Left ventricle myocardium superior (tissue), 1 donor: ENCODE measurements at regions not wholly inside any gene's neighbourhood (a gene's known extent, or its start where the extent isn't known, plus 50 kb on each side); places are given as distances from the start of the nearest gene placed in this dataset.

Source experiments
- ATAC-seq: fragments of 200-7000 bp; cut with Tn5 transposase; one replicate; pipeline ENCODE4 v1.9.1; 2020; ENCODE audit warnings: mild to moderate bottlenecking, moderate library complexity
- DNase-seq: peaks from one replicate; pipeline ENCODE4 v3.0.0-alpha.2; 2020
- intact Hi-C: fragments of 100-400 bp; cut with micrococcal nuclease; formaldehyde crosslinking; loops from one replicate; pipeline ENCODE4 v1.11.0; 2022
- donor health status: DM: no; HTN: yes; CAD: no; lungs with severe emphysema.

DNA sequence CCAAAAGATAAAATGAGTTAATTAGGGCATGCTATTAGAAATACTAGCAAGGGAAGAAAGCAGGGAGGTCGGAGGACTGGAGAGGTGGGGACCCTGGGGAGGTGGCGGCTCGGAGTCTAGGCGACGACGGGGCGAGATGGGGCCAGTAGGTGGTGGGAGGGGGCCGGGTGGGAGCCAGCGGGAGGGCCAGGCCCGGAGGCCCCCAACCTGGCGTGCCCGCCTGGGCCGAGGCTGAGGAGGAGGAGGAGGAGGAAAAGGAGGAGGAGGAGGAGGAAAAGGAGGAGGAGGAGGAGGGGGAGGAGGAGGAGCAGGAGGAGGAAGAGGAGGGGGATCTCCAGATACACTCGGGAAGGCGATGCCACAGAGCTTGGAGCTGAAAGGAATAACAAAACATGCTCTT is 426.2 kb downstream of the NR2F2 start:
- intact Hi-C loops = no loop called here

DNA sequence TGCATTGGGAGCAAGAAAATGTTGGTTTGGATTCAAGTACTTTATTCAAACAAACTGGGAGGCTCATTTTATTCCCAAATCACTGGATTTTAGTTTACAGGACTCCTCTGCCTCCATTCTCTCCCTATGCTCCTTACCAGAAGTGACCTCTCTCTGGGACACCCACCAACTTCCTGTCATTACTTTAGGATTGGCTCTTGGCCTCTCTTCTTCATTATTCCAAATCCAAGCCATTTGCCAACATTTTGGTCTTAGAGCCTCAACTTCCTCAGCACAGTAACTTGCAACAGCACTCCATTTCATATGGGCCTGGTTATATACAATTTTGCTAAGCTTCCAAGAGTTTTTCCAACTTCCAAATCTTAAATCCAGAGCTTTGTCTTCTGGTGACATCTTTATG is 432.1 kb downstream of the NR2F2 start:
- intact Hi-C loops = no loop called here
- no peak for ATAC-seq

More for the DNA sequence above, 426.2 kb downstream of the NR2F2 start:
- DNase-seq (no peak), ATAC-seq (no peak)

DNA sequence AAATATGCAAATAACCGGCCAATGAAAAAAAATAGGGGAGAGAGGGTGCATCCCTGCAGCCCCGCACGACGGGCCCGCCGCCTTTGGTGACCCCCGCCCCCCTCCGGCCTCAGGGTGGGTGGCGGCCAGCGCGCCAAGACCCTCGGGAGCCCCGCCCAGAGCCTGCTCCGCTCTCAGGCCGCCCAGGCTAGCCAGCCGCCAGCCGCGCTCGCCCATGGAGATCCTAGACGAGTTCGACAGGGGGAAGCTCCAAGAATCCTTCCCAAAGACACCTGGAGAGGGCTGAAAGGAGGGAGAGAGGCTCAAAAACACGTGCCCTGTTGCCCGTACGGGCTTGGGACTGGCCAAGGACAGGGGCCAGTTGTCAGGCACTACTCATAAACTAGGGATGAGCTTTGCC is 434.0 kb downstream of the NR2F2 start:
- intact Hi-C loops = no loop called here
- no peak for ATAC-seq
- DNase-seq = no peak

More for the DNA sequence above, 432.1 kb downstream of the NR2F2 start:
- no peak for DNase-seq

DNA sequence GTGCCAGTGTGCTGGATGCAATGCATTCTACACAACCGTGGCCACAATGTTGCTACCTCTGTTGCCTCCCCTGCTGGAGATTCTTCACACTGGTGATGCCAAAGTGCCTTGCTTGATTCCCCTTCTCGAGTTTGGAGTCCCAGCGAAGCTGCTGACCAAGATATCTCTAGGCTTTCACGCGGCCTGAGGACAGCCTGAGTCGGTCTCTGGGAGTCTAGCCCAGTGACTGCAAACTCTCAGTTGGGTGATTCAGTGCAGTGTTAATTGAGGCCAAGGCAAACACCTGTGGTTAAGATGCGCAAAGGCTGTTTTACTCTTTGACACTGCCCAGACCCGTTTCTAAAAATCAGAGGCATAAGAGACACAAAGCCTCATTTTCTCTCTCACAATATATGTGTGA is 434.4 kb downstream of the NR2F2 start:
- no peak for DNase-seq
- intact Hi-C loops = no loop called here
- no peak for ATAC-seq

DNA sequence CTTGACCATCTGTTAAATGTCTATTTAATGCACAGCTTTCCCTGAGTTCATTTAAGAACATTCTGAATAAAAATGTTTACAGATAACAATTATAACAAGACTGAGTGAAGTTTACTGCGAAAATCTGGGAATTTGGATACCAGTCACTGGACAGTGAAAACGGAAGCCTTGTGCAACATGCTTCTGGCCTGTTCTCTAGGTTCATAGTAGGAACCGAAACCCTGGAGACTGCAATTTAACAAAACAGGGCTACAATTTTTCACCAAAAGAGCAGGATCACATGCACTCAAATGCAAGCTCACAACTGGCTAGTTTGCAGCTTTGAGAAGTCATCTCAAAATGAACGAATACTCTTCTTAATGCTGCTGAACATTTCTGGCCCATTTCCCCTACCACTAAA is 435.9 kb downstream of the NR2F2 start:
- DNase-seq = no peak
- intact Hi-C loops = no loop called here
- no peak for ATAC-seq

DNA sequence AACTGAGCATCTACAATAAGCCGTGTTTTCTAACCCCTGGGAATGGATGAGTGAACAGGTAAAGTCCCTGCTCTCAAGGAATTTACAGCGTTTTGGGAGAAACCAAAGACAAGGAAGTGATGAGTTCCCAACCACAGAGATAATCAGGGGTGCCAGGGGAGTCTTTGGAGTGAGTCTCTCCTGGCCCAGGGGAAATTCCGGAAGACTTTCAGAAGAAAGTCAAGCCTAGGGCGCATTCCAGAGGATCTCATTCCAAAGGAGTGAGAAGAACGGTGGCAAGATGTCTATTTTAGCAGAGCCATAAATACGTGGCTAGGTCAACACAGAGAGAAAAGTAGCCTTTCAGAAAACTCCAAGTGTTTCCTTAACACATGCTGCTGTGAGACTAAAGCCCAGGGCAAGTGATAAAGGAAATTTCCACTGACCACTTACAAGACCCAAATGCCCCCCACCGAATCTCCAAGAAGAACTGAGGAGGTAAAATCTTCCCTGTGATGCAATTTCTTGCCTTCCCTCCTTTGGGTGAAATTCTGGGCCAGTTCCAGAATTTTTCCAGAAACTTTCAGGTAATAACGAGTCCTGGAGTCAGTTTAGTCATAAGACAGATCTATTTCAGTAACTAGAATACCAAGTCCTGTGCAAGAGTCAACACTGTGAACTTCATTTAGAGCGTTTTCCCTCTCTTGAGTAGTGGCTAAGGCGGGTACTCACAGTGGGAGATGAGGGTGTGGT is 437.4 kb downstream of the NR2F2 start:
- ATAC-seq = no peak
- no peak for DNase-seq
- intact Hi-C loops = no loop called here

DNA sequence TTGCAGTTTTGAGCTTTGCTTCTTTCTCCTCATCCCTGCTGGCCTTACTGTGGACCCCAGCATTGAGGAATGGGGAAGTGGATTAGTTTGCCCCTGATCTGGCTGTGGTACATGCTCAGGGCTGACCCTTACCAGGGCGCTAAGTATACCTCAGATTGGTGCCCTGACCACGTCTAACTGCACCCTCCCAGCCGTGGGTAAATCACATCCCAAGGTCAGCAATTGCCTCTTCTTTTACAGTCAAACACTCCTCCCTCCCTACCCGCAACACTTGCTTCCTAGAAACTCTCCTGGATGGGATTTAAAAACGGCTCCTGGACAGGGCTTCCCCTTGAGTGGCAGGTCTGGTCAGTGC is 437.9 kb downstream of the NR2F2 start:
- intact Hi-C loops = no loop called here

DNA sequence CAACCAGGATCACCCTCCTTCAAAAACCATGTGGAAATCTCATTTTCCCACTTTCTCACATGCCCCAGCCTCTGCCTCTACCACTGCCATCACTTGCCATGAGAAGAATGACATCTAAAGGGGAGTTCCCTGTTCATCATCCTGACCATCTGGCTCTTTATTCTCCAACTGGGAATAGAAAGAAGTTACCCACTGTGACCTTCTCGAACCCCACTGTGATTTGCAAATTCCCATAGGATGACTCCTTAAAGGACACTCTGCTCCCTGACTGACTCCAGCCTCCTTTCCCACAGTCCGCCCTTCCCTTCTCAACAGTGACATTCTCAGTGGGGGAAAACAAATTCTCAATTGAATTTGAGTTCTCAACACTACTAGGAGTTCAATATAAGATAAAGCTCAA is 440.5 kb downstream of the NR2F2 start:
- ATAC-seq (no peak), DNase-seq (no peak)
- intact Hi-C loops = no loop called here

More for the DNA sequence above, 437.9 kb downstream of the NR2F2 start:
- DNase-seq (no peak), ATAC-seq (no peak)

DNA sequence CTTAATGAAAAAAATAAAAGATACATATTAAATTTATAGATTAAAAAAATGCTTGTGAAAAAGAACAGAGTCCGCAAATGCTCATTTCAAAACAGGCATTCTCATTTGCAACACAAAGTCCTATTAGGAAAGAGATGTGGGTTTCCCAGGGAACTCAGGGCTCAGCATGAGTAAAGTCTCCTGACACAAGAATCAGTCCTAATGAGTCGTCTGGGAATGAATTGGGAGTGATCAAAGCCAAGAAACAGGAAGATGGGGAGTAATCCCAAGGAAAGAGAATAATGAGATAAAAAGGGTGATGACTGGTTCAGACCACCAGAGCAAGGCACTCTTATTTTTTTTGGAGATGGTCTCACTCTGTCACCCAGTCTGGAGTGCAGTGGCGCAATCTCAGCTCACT is 443.7 kb downstream of the NR2F2 start:
- DNase-seq (no peak), ATAC-seq (no peak)
- intact Hi-C loops = no loop called here

DNA sequence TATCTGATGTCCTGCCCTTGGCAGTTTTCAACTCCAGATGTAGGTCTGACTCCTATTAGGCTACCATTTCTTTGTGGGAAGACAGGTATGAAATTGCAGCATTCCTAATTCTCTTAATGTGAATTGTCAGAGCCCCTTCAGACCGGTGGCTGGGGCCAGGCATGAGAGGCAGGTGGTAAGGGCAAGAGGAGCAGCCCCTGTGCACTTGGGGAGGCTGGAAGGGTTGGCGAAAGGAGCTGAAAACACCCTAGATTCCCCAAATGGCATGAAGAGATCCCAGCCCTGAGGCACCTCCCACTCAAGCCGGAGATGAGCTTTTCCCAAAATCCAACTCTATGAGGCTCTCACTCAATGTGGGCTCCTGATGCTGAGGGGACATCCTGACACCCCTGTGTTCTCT is 453.2 kb downstream of the NR2F2 start:
- ATAC-seq (no peak), DNase-seq (no peak)
- intact Hi-C loops = no loop called here

DNA sequence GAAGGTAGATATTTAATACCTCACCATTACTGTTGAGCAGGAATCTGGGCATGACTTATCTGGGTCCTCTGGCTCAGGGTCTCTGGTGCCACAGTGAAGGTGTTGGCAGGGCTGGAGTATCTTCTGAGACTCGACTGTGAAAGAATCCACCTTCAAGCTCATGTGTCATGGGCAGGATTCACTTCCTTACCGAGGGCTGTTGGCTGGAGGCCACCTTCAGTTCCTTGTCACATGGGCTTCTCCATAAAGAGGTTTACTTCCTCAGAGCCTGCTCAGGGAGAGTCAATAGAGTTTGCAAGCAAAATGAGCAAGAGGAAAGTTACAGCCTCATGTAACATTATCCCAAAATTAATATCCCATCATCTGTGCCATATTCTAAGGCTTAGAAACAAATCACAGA is 459.5 kb downstream of the NR2F2 start:
- no peak for ATAC-seq
- intact Hi-C loops = no loop called here
- DNase-seq = no peak

DNA sequence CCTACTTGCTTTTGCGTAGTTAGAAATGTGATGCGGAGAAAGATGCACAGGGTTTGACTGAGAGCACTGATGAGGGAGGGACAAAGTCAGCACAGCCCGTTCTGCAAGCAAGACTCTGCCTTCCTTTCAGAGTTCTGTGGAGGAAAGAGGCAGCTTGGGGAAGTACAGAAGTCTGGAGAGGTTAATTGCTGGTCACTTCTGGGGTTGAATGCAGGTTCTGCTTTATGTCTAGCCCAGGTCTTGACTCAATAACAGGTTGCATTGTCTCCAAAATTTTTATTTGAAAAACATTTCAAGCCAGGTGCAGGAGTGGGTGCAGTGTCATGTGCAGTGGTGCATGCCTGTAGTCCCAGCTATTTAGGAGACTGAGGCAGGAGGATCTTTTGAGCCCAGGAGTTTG is 461.7 kb downstream of the NR2F2 start:
- ATAC-seq = no peak
- intact Hi-C loops = no loop called here
- no peak for DNase-seq

DNA sequence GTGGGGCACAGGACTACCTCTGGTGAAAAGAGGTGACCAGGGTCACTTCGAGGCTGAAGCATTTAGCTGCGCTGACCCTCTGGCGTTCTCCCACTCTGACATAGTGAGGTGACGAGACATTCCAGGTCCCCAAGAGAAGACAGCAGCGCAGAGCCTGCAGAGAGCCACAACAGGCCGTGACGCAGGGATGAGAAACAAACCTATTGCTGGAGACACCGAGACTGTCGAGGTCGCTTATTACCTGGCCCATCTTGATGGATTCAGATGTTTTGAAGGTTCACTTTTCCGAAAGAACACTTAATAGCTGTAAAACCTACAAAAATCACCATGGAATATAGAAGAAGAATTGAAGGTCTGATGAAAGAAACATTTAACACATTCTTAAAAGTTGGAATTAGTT is 466.3 kb downstream of the NR2F2 start:
- DNase-seq (no peak), ATAC-seq (no peak)
- intact Hi-C loops = no loop called here

DNA sequence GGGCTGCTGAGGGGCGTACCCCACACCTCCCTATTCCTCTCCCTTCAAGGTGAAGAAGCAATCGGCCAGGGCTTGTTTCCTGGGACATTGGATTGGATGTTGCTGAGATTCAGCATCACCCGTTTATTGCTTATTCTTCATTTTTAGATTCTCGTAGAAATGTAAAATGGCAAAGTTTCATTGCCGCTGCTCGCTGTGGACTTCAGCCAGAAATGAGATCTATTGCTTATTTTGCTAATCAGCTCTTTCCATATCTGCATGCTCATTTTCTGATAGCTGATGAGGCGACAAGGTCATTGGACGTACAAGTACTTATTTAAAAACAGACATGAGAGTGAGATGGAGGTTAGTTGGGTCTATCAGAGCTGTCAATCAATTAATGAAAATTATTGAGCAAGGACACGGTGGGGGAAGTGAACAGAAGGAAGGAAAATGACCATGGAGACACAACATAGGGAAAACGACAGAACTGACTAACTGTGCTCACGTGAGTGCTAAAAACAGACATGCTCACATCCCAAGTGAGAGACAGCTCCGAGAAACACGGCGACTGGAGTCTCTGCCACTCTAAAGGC is 471.2 kb downstream of the NR2F2 start:
- intact Hi-C loops = no loop called here
- ATAC-seq (no peak), DNase-seq (no peak)

DNA sequence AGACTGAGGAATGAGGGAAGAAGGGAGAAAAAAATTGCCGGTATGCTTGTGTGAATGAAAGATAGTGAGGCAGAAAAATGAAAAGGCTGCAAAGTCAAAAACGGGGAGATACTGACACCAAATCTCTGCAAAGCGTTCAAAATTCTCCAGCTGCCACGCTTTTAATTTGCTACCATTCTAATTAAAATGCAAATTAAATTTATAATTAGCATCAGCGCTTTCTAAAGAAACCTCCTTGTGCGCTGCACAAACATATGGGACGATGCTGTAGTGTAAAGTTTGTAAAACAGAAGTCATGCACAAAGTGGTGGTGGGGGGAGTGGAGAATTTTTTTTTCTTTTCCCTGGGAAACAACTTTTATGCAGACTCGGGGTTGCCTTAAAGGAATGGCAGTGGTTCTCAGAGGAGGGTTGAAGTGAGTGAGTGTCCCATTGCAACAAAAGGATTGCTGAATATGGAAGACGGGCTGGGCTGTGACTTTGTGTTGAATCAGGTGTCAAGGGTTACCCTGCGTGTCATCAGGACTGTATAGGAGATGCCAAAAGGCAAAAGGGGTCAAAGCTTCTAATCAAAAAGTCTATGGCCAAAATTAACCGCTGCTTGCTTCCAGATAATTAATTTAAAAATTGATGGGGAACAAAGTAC is 472.2 kb downstream of the NR2F2 start:
- intact Hi-C loops = no loop called here
- DNase-seq (no peak), ATAC-seq (no peak)

DNA sequence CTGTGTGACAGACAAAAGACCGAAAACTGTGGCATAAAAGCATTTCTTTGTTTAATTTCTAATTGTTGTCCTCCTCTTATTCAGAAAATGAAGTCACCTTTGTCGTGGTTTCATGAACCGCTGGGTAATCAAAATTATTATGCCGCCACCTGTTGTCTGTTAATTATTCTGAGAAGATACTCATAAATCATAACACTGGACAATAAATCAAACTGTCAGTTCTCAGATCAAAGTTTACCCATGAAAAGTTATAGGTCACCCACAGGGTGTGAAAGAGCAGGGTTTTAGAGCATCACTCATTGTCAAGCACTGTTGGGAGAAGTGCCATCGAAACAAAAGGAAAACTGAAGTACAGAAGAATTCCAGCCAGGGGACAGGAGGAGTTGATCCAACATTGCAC is 474.3 kb downstream of the NR2F2 start:
- intact Hi-C loops = no loop called here
- no peak for ATAC-seq
- DNase-seq = no peak

DNA sequence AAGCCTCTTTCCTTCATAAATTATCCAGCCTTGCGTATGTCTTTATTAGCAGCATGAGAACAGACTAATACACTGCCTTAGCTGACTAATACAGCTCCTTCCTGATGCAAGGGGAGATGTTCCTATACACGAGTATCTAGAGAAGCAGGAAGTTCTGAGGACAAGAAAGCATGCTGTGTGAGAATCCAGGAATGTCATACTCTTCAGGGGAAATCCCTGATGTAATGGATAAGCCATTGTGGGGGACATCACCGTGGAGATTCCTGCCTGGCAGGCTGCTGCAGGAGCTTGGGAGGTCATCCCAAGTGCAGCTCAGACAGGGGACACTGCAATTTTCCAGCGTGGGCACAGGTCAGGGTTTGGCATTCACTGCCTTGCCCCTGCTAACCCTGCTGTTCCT is 476.9 kb downstream of the NR2F2 start:
- intact Hi-C loops = no loop called here

DNA sequence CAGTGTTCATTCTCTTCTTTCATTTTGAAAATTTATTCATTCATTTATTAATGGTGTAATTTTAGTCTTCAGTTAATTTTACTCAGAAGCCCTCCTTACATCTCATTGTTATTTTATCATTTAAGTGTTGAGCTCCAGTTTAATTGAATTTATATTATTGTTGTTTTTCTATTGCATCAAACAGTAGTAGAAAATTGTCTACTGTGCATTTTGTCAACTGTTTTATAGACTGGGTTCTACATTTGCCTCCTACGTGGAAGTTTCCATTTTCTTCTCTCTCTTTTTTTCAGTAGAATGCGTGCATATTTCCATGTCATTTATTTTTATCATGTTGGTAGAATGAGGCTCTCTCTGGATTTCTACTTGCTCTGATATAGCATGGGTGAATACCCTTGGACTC is 487.4 kb downstream of the NR2F2 start:
- ATAC-seq (no peak), DNase-seq (no peak)
- intact Hi-C loops = no loop called here

More for the DNA sequence above, 476.9 kb downstream of the NR2F2 start:
- ATAC-seq (no peak), DNase-seq (no peak)

DNA sequence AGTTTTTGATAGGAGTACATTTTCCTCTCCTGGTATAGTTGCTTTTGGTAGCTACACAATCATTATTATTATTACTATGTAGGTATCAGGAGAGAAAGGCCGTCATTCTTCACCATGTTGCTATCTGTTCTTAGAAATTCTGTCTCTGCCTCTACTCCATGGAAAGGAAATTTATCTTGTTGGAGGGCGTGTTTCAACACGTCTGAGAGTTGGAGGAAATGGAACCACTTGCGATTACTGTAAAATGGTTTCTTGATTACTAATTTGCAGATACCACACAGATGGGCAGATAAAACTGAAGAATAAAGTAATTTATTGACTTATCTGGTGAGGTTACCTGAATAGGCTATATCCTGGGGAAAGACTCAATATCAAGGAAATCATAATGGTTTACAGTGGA is 488.4 kb downstream of the NR2F2 start:
- intact Hi-C loops = no loop called here
- DNase-seq (no peak), ATAC-seq (no peak)

DNA sequence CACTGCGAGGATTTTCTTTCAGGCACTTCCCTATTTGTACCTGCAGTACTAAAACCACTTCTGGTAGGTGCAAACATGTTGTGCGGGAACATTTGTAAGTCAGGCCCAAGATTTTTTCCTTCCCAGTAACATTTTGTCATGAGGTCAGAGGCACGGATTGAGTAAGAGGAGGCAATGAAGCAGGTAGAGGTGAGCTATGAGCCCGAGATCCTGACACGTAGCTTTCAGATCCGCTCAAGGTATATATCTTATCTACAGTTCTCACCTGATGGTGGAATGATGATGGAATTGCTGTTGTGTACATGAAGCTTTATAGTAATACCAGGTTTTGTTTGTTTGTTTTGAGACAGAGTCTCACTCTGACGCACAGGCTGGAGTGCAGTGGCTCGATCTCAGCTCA is 497.5 kb downstream of the NR2F2 start:
- DNase-seq = no peak
- intact Hi-C loops = no loop called here
- no peak for ATAC-seq
